ENCODE measurements at regions not wholly inside any gene's neighbourhood (a gene's known extent, or its start where the extent isn't known, plus 50 kb on each side); places are given as distances from the start of the nearest gene placed in this dataset.

- no peak overlapping the region for H3K4me3 ChIP-seq (replicated peaks; ENCODE audit: low read depth, low read length)
- no peak for DNase-seq (ENCODE audit: low read depth)
- no peak for TF ChIP-seq CTCF (IDR thresholded peaks at IDR 0.05; ENCODE audit: low read length, missing control alignments)
Observed at GRCh38 chr14:82385048-82385447, 851.4 kb upstream of the SEL1L start.

DNA sequence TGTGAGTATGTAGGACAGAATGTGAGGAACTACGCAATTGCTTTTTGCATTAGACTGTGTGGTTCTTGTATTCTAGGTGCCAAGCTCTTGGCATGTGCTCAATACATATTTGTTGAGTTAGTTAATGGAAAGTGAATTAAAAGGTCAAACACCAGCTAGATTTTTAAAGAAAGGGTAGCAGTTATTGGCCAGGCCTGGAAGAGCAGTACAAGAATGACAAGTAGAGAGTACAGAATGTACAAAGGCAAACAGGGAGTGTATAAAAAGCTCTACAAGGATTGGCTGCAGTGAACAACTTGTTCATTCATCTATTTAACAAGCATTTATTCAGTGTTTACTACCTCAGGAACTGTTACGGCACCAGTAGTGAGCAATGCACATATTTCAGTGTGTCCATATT, 854.0 kb upstream of the SEL1L start:
- DNase-seq (ENCODE audit: low read depth) = no peak
- TF ChIP-seq CTCF (IDR thresholded peaks at IDR 0.05; ENCODE audit: low read length, missing control alignments) = no peak
- H3K4me3 ChIP-seq (replicated peaks; ENCODE audit: low read depth, low read length) = no peak overlapping the region

- TF ChIP-seq CTCF (IDR thresholded peaks at IDR 0.05; ENCODE audit: low read length, missing control alignments) = no peak
- H3K4me3 ChIP-seq (replicated peaks; ENCODE audit: low read depth, low read length) = no peak overlapping the region
- no peak for DNase-seq (ENCODE audit: low read depth)
Observed at GRCh38 chr14:82388488-82388887, 854.8 kb upstream of the SEL1L start.

GRCh38 chr14:82390586-82390985, 856.9 kb upstream of the SEL1L start:
- DNase-seq (ENCODE audit: low read depth) = no peak
- H3K4me3 ChIP-seq (replicated peaks; ENCODE audit: low read depth, low read length) = no peak overlapping the region
- no peak for TF ChIP-seq CTCF (IDR thresholded peaks at IDR 0.05; ENCODE audit: low read length, missing control alignments)

DNA sequence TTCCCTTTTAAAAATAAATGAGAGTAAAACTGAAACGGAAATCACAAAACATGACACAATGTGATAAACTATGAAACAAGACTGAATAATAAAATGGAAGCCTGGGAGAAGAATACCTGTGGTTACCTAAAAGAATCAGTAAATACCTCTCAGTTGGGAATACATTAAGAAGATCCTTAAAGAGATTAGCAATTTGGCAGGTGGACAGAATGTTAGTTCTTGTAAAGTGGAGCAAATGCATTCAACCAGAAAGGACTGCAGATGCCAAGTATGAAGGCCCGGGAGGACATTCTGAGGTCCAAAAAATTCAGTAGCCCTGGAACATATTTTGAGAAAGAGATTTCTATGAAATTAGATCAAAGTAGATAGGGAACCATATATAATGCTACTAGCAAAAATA, 861.3 kb upstream of the SEL1L start:
- DNase-seq (ENCODE audit: low read depth) = no peak
- no peak for TF ChIP-seq CTCF (IDR thresholded peaks at IDR 0.05; ENCODE audit: low read length, missing control alignments)
- H3K4me3 ChIP-seq (replicated peaks; ENCODE audit: low read depth, low read length) = no peak overlapping the region

GRCh38 chr14:82398256-82398655, 864.6 kb upstream of the SEL1L start:
- H3K4me3 ChIP-seq (replicated peaks; ENCODE audit: low read depth, low read length) = no peak overlapping the region
- no peak for DNase-seq (ENCODE audit: low read depth)
- no peak for TF ChIP-seq CTCF (IDR thresholded peaks at IDR 0.05; ENCODE audit: low read length, missing control alignments)

DNA sequence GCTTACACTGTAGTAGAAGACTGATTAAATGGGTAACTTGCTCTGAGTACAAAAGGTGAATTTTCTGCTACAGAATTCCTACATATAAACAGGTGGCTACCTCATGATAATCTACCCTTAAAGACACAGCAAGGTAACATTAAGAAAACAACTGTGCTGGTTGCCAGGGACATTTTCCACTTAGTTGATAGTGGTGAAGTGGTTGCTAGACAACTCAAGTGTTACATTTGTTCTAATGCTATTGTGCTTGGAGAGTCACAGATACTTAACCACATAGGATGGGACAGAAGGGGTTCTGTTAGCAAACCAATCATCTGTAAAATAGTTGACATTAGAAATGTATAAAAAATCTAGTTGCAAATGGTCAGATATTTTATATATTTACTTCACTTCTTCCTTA, 870.3 kb upstream of the SEL1L start:
- H3K4me3 ChIP-seq (replicated peaks; ENCODE audit: low read depth, low read length) = no peak overlapping the region
- no peak for TF ChIP-seq CTCF (IDR thresholded peaks at IDR 0.05; ENCODE audit: low read length, missing control alignments)
- DNase-seq (ENCODE audit: low read depth) = no peak

All from fibroblast of pulmonary artery (primary cell).